DMS153 treated with DMSO at 0.1 percent for 48 hours (cell line): ENCODE measurements at regions not wholly inside any gene's neighbourhood (a gene's known extent, or its start where the extent isn't known, plus 50 kb on each side); places are given as distances from the start of the nearest gene placed in this dataset.
A peak's percentile ranks its signal among the peaks of the same experiment; 100 is the strongest.

Experiments used
- DNase-seq: peaks from one replicate; lab custom pipeline; 2025; ENCODE audit not compliant: unreplicated experiment; lab: John Stamatoyannopoulos, UW

- no peak for DNase-seq
These were observed 143.4 kb downstream of the DHX35 start for GRCh38 chr20:39105551-39105950.

- DNase-seq, result no peak
These were observed 141.6 kb downstream of the DHX35 start for GRCh38 chr20:39103732-39104131.

- DNase-seq, result no peak
These were observed 141.2 kb downstream of the DHX35 start for GRCh38 chr20:39103305-39103704.

- DNase-seq, result no peak
These were observed 139.8 kb downstream of the DHX35 start for GRCh38 chr20:39101895-39102294.

GRCh38 chr20:39100691-39101090 lies 138.5 kb downstream of the DHX35 start:
- DNase-seq, result no peak

GRCh38 chr20:39097889-39098288 lies 135.7 kb downstream of the DHX35 start:
- DNase-seq, result no peak

GRCh38 chr20:39095870-39096269 lies 133.7 kb downstream of the DHX35 start:
- no peak for DNase-seq

GRCh38 chr20:39094391-39094790 lies 132.2 kb downstream of the DHX35 start:
- no peak for DNase-seq

GRCh38 chr20:39092733-39093410 lies 130.7 kb downstream of the DHX35 start:
- no peak for DNase-seq

GRCh38 chr20:39090906-39091305 lies 128.8 kb downstream of the DHX35 start:
- DNase-seq, result peak; percentile 37

GRCh38 chr20:39089797-39090196 lies 127.7 kb downstream of the DHX35 start:
- no peak for DNase-seq
